ENCODE measurements at regions not wholly inside any gene's neighbourhood (a gene's known extent, or its start where the extent isn't known, plus 50 kb on each side); places are given as distances from the start of the nearest gene placed in this dataset.
"Not testable (repeated sequence)": the region's sequence is repeated elsewhere in the genome, so short reads cannot be mapped to it uniquely, and the experiment has no call there.

DNA sequence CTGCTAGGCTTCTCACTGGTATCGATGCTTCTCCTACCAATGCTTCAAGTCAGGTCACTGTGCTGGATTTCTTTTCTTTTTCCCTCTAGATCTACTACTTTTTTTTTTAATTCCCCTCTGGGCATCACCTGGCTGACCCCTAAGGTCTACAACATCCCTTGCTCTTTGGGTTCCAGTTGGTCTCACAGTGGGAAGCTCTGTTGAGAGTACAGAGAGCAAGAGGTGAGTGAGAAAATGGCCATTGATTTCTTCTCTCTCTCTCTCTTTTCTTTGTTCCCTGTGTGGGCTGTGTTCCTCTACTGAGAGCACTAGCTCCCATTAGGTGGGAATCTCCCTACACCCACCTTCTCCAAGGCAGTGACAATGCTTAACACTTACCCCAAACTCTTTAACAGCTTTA is 413.4 kb downstream of the KCNJ2 start:
- intact Hi-C loops (cut with DNase I): no loop called here

DNA sequence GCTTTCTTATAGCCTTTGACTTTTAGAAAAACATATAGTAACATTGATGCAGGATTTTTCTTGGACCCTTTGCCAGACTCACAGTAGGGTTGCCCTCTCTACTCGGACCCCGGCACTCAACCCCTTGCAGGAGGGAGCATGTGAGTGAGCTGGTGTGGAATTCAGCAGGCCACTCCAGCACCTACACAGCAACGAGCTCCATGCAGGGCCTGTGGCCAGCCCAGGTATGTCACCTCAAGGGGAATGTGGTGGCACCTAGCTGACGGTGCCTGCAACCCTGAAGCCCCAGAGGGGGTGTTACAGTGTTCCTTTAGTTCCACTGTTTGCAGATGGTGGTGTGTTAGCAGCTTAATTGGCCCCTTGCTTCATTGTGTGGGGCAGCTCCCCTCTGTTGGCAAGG is 414.9 kb downstream of the KCNJ2 start:
- WGBS: 93% methylated on average over 2 of the region's 4 CpGs

More for the DNA sequence above, 413.4 kb downstream of the KCNJ2 start:
- no peak for TF ChIP-seq EP300 (IDR thresholded peaks at IDR 0.05)
- no peak for TF ChIP-seq POLR2A (IDR thresholded peaks at IDR 0.05; ENCODE audit: low read depth)
- TF ChIP-seq, protein P1, sequence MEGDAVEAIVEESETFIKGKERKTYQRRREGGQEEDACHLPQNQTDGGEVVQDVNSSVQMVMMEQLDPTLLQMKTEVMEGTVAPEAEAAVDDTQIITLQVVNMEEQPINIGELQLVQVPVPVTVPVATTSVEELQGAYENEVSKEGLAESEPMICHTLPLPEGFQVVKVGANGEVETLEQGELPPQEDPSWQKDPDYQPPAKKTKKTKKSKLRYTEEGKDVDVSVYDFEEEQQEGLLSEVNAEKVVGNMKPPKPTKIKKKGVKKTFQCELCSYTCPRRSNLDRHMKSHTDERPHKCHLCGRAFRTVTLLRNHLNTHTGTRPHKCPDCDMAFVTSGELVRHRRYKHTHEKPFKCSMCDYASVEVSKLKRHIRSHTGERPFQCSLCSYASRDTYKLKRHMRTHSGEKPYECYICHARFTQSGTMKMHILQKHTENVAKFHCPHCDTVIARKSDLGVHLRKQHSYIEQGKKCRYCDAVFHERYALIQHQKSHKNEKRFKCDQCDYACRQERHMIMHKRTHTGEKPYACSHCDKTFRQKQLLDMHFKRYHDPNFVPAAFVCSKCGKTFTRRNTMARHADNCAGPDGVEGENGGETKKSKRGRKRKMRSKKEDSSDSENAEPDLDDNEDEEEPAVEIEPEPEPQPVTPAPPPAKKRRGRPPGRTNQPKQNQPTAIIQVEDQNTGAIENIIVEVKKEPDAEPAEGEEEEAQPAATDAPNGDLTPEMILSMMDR (IDR thresholded peaks at IDR 0.05): no peak
- no peak for TF ChIP-seq POLR2AphosphoS5 (IDR thresholded peaks at IDR 0.05)
- no peaks in the 10 kb centered on the region for H3K36me3 ChIP-seq
- H3K27ac ChIP-seq (replicated peaks in 1 of 4): no peak overlapping the region
- H3K27me3 ChIP-seq: no peaks in the 10 kb centered on the region
- no peak for DNase-seq (ENCODE audit: extremely low spot score)
- 84% methylated on average over 1 of the region's 1 CpG for WGBS
- H3K4me3 ChIP-seq: no peak overlapping the region
- no peaks in the 10 kb centered on the region for H3K4me1 ChIP-seq
- peaks cover 0 to 9% (median 0%) of the 10 kb centered on the region in 4 donors for H3K9me3 ChIP-seq

GRCh38 chr17:70588003-70588402 is 418.7 kb downstream of the KCNJ2 start:
- DNase-seq (ENCODE audit: extremely low spot score): no peak
- H3K4me1 ChIP-seq: no peaks in the 10 kb centered on the region
- H3K9me3 ChIP-seq: peaks cover 0 to 9% (median 0%) of the 10 kb centered on the region in 4 donors
- intact Hi-C loops (cut with DNase I): no loop called here
- H3K4me3 ChIP-seq: no peak overlapping the region
- WGBS: 88% methylated on average over 2 of the region's 2 CpGs
- TF ChIP-seq POLR2AphosphoS5 (IDR thresholded peaks at IDR 0.05) (no peak), EP300 (IDR thresholded peaks at IDR 0.05) (no peak), POLR2A (IDR thresholded peaks at IDR 0.05; ENCODE audit: low read depth) (no peak)
- TF ChIP-seq, protein P1 (IDR thresholded peaks at IDR 0.05): no peak
- no peak overlapping the region for H3K27ac ChIP-seq (replicated peaks in 1 of 4)
- no peaks in the 10 kb centered on the region for H3K36me3 ChIP-seq
- H3K27me3 ChIP-seq: no peaks in the 10 kb centered on the region

More for the DNA sequence above, 414.9 kb downstream of the KCNJ2 start:
- Histone ChIP-seq H3K9me3 (peaks cover 0 to 9% (median 0%) of the 10 kb centered on the region in 4 donors), H3K27ac (replicated peaks in 1 of 4) (no peak overlapping the region), H3K27me3 (no peaks in the 10 kb centered on the region), H3K36me3 (no peaks in the 10 kb centered on the region), H3K4me1 (no peaks in the 10 kb centered on the region), H3K4me3 (no peak overlapping the region)
- intact Hi-C loops (cut with DNase I): no loop called here
- no peak for TF ChIP-seq POLR2AphosphoS5 (IDR thresholded peaks at IDR 0.05)
- TF ChIP-seq, protein P1 (IDR thresholded peaks at IDR 0.05): no peak
- no peak for TF ChIP-seq POLR2A (IDR thresholded peaks at IDR 0.05; ENCODE audit: low read depth)
- no peak for TF ChIP-seq EP300 (IDR thresholded peaks at IDR 0.05)
- DNase-seq (ENCODE audit: extremely low spot score): no peak

DNA sequence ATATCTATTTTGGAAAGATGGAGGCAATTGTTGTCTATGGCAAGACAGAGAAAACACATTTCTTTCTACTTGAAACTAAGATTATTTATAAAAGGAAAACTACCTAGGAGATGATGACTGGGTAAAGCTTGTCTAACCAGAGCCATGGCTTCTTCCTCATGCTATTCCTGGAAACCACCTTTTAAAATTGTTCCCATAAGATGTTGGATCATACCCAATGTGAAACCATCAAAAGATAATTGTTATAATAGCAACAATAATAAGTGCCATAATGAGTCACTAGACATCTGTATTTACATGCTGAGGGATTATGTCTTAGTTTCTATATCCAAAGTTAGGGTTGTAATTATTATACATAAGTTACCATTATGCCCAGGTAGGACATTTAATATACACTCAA is 428.4 kb downstream of the KCNJ2 start:
- H3K27me3 ChIP-seq: no peaks in the 10 kb centered on the region
- DNase-seq (ENCODE audit: extremely low spot score): no peak
- H3K4me3 ChIP-seq: no peak overlapping the region
- no peak for TF ChIP-seq POLR2A (IDR thresholded peaks at IDR 0.05; ENCODE audit: low read depth)
- H3K4me1 ChIP-seq: no peaks in the 10 kb centered on the region
- H3K36me3 ChIP-seq: no peaks in the 10 kb centered on the region
- intact Hi-C loops (cut with DNase I): no loop called here
- H3K27ac ChIP-seq (replicated peaks in 1 of 4): no peak overlapping the region
- no peaks in the 10 kb centered on the region for H3K9me3 ChIP-seq

GRCh38 chr17:70599198-70599597 is 429.9 kb downstream of the KCNJ2 start:
- intact Hi-C loops (cut with DNase I): no loop called here
- Histone ChIP-seq H3K4me1 (no peaks in the 10 kb centered on the region), H3K36me3 (no peaks in the 10 kb centered on the region), H3K4me3 (no peak overlapping the region), H3K27ac (replicated peaks in 1 of 4) (no peak overlapping the region), H3K27me3 (no peaks in the 10 kb centered on the region), H3K9me3 (no peaks in the 10 kb centered on the region)
- TF ChIP-seq POLR2AphosphoS5 (IDR thresholded peaks at IDR 0.05): no peak
- TF ChIP-seq, protein P1 (IDR thresholded peaks at IDR 0.05): no peak
- TF ChIP-seq POLR2A (IDR thresholded peaks at IDR 0.05; ENCODE audit: low read depth): no peak
- TF ChIP-seq EP300 (IDR thresholded peaks at IDR 0.05): no peak
- DNase-seq (ENCODE audit: extremely low spot score): no peak

- intact Hi-C loops (cut with DNase I); H3K36me3 ChIP-seq; H3K27ac ChIP-seq (replicated peaks in 1 of 4); H3K4me1 ChIP-seq; H3K27me3 ChIP-seq; H3K9me3 ChIP-seq; DNase-seq (ENCODE audit: extremely low spot score); H3K4me3 ChIP-seq: not testable (repeated sequence)
- whole genome bisulfite sequencing: 100% methylated on average over 1 of the region's 3 CpGs
Measured at GRCh38 chr17:70599945-70600344, 430.6 kb downstream of the KCNJ2 start.
